ENCODE measurements at regions not wholly inside any gene's neighbourhood (a gene's known extent, or its start where the extent isn't known, plus 50 kb on each side); places are given as distances from the start of the nearest gene placed in this dataset.
A peak's percentile ranks its signal among the peaks of the same experiment; 100 is the strongest.

GRCh38 chr16:77555126-77555525 is 120.3 kb upstream of the ADAMTS18 start:
- no peak for DNase-seq

GRCh38 chr16:77555791-77556190 is 121.0 kb upstream of the ADAMTS18 start:
- DNase-seq, result no peak

- DNase-seq, result no peak
Observed at GRCh38 chr16:77556201-77556873, 121.5 kb upstream of the ADAMTS18 start.

- no peak for DNase-seq
Observed at GRCh38 chr16:77557385-77557784, 122.6 kb upstream of the ADAMTS18 start.

- DNase-seq, result no peak
Observed at GRCh38 chr16:77558786-77559185, 124.0 kb upstream of the ADAMTS18 start.

- no peak for DNase-seq
Observed at GRCh38 chr16:77562497-77562896, 127.7 kb upstream of the ADAMTS18 start.

GRCh38 chr16:77564791-77565390 is 130.1 kb upstream of the ADAMTS18 start:
- no peak for DNase-seq

GRCh38 chr16:77569406-77569805 is 134.6 kb upstream of the ADAMTS18 start:
- no peak for DNase-seq

GRCh38 chr16:77570574-77570973 is 135.7 kb upstream of the ADAMTS18 start:
- DNase-seq, result no peak

- no peak for DNase-seq
Observed at GRCh38 chr16:77571115-77571862, 136.5 kb upstream of the ADAMTS18 start.

- DNase-seq, result no peak
Observed at GRCh38 chr16:77574867-77575624, 140.2 kb upstream of the ADAMTS18 start.

GRCh38 chr16:77579351-77579891 is 142.9 kb upstream of the NUDT7 start:
- DNase-seq, result no peak

GRCh38 chr16:77581706-77582105 is 140.6 kb upstream of the NUDT7 start:
- no peak for DNase-seq

- DNase-seq, result peak; percentile 18
Observed at GRCh38 chr16:77584205-77584859, 138.0 kb upstream of the NUDT7 start.

GRCh38 chr16:77585379-77586251 is 136.7 kb upstream of the NUDT7 start:
- no peak for DNase-seq

- DNase-seq, result no peak
Observed at GRCh38 chr16:77588389-77588788, 133.9 kb upstream of the NUDT7 start.

GRCh38 chr16:77589071-77589765 is 133.1 kb upstream of the NUDT7 start:
- DNase-seq, result no peak

GRCh38 chr16:77590707-77591106 is 131.6 kb upstream of the NUDT7 start:
- DNase-seq, result no peak

- no peak for DNase-seq
Observed at GRCh38 chr16:77591347-77591746, 131.0 kb upstream of the NUDT7 start.

GRCh38 chr16:77592021-77592420 is 130.3 kb upstream of the NUDT7 start:
- no peak for DNase-seq

- DNase-seq, result no peak
Observed at GRCh38 chr16:77594057-77594456, 128.3 kb upstream of the NUDT7 start.
